ENCODE measurements at regions not wholly inside any gene's neighbourhood (a gene's known extent, or its start where the extent isn't known, plus 50 kb on each side); places are given as distances from the start of the nearest gene placed in this dataset.

DNA sequence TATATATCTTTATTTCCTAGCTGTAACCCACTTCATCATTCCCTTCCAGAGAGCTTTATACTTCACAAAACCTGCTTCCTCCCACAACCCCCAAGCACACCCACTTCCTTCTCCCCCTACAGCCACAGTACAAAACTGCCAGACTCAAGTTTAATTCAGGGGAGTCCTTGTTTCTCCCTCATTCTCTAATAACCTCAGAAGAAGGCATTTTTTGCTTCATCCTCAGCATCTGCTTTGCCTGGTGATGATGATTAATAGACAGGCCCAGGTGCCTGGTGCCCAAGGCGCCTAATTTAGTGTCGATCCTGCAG lies 414.3 kb downstream of the KIF16B start:
- TF ChIP-seq, protein P1, sequence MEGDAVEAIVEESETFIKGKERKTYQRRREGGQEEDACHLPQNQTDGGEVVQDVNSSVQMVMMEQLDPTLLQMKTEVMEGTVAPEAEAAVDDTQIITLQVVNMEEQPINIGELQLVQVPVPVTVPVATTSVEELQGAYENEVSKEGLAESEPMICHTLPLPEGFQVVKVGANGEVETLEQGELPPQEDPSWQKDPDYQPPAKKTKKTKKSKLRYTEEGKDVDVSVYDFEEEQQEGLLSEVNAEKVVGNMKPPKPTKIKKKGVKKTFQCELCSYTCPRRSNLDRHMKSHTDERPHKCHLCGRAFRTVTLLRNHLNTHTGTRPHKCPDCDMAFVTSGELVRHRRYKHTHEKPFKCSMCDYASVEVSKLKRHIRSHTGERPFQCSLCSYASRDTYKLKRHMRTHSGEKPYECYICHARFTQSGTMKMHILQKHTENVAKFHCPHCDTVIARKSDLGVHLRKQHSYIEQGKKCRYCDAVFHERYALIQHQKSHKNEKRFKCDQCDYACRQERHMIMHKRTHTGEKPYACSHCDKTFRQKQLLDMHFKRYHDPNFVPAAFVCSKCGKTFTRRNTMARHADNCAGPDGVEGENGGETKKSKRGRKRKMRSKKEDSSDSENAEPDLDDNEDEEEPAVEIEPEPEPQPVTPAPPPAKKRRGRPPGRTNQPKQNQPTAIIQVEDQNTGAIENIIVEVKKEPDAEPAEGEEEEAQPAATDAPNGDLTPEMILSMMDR (IDR thresholded peaks at IDR 0.05): no peak
- TF ChIP-seq EZH2 (IDR thresholded peaks at IDR 0.05) (no peak), EZH2phosphoT487 (IDR thresholded peaks at IDR 0.05) (no peak)

Data from neural progenitor cell (in vitro differentiated cells).